KMS-11 (cell line): ENCODE measurements at regions not wholly inside any gene's neighbourhood (a gene's known extent, or its start where the extent isn't known, plus 50 kb on each side); places are given as distances from the start of the nearest gene placed in this dataset.

Source experiments
- H2AFZ ChIP-seq: fragments of 200-600 bp; sonication (generic); 2 replicates; pipeline ENCODE4 v1.6.1; 2016; ENCODE audit warnings: antibody characterized with exemption, mixed run types, low read depth
- H3K27ac ChIP-seq: fragments of 200-600 bp; sonication (generic); 2 replicates; pipeline ENCODE4 v1.6.1; 2016; ENCODE audit warnings: mild to moderate bottlenecking, mixed run types
- H3K27me3 ChIP-seq: fragments of 200-600 bp; sonication (generic); 2 replicates; pipeline ENCODE4 v1.6.1; 2017; ENCODE audit warnings: mild to moderate bottlenecking, low read depth, mixed run types, moderate library complexity; ENCODE audit not compliant: insufficient read depth
- H3K36me3 ChIP-seq: fragments of 200-600 bp; sonication (generic); 2 replicates; pipeline ENCODE4 v1.6.1; 2017; ENCODE audit warnings: mild to moderate bottlenecking, mixed run types; ENCODE audit not compliant: insufficient read depth
- H3K4me1 ChIP-seq: fragments of 200-600 bp; sonication (generic); 2 replicates; pipeline ENCODE4 v1.6.1; 2016; ENCODE audit warnings: mild to moderate bottlenecking, low read depth, mixed run types; ENCODE audit not compliant: poor library complexity, severe bottlenecking
- H3K4me2 ChIP-seq: fragments of 200-600 bp; sonication (generic); 2 replicates; pipeline ENCODE4 v1.7.0; 2016; ENCODE audit warnings: mild to moderate bottlenecking, mixed run types
- H3K4me3 ChIP-seq: fragments of 200-600 bp; sonication (generic); IDR thresholded peaks from 2 replicates; pipeline ENCODE4 v1.6.1; 2017; ENCODE audit warnings: low read depth, low read length, mixed read lengths; ENCODE audit not compliant: insufficient read depth
- H3K79me2 ChIP-seq: fragments of 200-600 bp; sonication (generic); 2 replicates; pipeline ENCODE4 v1.6.1; 2016; ENCODE audit warnings: low read depth, mixed run types; ENCODE audit not compliant: insufficient read depth
- H3K9ac ChIP-seq: fragments of 200-600 bp; sonication (generic); 2 replicates; pipeline ENCODE4 v1.6.1; 2016; ENCODE audit warnings: mild to moderate bottlenecking, mixed run types
- H4K20me1 ChIP-seq: fragments of 200-600 bp; sonication (generic); 2 replicates; pipeline ENCODE4 v1.6.1; 2016; ENCODE audit warnings: mild to moderate bottlenecking, mixed run types; ENCODE audit not compliant: insufficient read depth
- TF ChIP-seq, protein P1 (sequence below): fragments of 200-600 bp; sonication (generic); conservative IDR thresholded peaks from 2 replicates; pipeline ENCODE4 v1.6.1; 2017; ENCODE audit warnings: low read depth, mild to moderate bottlenecking, antibody characterized with exemption, low read length, moderate library complexity, mixed read lengths

DNA sequence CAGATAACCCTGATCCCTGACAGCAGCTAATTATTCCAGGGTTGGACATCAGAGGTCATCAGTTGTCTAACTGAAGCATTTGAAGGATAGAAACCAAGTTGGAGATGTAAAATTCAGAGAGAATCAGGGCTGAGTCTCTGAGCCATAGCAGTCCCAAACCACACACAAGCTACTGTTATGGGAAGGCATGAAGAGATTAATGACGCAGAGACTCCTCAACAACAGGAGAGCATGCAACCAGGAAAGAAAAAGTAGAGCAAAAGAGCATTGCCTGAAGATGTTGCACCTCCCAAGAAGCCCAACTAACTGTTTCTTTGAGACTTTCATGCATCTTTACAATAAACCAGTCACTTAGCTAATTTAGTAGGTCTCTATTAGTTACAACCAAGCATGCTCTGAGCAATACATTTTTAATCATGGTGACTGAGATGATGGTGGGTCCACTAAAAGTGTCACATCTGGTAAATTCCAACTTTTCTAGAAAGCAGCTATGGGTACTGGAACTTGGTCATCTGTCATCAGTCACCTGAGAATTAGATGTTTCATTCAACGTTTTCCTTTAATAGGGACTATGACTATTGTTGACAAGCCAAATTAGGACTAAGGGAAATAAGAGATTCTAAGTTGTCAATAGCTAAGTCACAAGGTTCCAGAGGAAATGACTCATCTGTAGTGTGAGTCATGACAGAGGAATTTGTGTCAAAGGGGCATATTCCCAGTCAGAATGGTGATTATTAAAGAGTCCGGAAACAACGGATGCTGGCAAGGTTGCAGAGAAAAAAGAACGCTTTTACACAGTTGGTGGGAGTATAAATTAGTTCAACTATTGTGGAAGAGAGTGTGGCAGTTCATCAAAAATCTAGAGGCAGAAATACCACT, 239.8 kb downstream of the CHD9NB start:
- Histone ChIP-seq H3K4me3 (no peak overlapping the region), H3K4me1 (no peaks in the 10 kb centered on the region), H4K20me1 (no peaks in the 10 kb centered on the region), H3K27me3 (no peaks in the 10 kb centered on the region), H3K27ac (no peak overlapping the region), H2AFZ (no peak overlapping the region), H3K36me3 (no peaks in the 10 kb centered on the region), H3K79me2 (no peaks in the 10 kb centered on the region), H3K4me2 (no peak overlapping the region), H3K9ac (no peak overlapping the region)
- TF ChIP-seq, protein P1, sequence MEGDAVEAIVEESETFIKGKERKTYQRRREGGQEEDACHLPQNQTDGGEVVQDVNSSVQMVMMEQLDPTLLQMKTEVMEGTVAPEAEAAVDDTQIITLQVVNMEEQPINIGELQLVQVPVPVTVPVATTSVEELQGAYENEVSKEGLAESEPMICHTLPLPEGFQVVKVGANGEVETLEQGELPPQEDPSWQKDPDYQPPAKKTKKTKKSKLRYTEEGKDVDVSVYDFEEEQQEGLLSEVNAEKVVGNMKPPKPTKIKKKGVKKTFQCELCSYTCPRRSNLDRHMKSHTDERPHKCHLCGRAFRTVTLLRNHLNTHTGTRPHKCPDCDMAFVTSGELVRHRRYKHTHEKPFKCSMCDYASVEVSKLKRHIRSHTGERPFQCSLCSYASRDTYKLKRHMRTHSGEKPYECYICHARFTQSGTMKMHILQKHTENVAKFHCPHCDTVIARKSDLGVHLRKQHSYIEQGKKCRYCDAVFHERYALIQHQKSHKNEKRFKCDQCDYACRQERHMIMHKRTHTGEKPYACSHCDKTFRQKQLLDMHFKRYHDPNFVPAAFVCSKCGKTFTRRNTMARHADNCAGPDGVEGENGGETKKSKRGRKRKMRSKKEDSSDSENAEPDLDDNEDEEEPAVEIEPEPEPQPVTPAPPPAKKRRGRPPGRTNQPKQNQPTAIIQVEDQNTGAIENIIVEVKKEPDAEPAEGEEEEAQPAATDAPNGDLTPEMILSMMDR = no peak

DNA sequence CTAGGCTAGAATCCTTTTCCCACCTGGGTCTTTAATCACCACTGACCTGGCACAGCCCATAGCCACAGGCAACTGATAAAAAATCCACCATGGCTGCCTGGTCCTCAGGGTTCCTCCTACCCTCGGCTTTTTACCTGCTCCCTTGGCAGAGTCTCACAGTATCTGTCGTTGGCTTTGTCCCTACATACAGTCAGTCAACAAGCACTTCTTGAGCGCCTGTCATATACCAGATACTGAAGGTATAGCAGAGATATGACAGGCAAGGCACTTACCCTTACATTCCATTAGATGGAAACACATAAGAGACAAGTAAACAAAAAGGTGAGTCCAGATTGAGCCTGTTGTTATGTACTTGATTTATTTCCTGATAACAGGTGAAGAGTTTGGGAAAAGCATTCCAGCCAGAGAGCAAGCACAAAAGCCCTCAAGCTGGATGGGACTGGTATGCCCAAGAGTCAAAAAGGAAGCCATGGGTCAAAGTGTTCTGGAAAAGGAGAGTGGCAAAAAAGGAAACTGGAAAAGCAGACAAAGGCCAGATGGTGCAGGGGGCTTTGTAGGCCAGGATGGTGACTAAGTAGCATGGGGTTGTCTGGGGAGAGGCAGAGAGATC, 247.0 kb downstream of the CHD9NB start:
- Histone ChIP-seq H2AFZ (no peak overlapping the region), H3K4me2 (no peak overlapping the region), H3K9ac (no peak overlapping the region), H3K36me3 (no peaks in the 10 kb centered on the region), H4K20me1 (no peaks in the 10 kb centered on the region), H3K27ac (no peak overlapping the region), H3K79me2 (no peaks in the 10 kb centered on the region), H3K4me3 (no peak overlapping the region), H3K4me1 (no peaks in the 10 kb centered on the region), H3K27me3 (no peaks in the 10 kb centered on the region)
- TF ChIP-seq, protein P1 = no peak

DNA sequence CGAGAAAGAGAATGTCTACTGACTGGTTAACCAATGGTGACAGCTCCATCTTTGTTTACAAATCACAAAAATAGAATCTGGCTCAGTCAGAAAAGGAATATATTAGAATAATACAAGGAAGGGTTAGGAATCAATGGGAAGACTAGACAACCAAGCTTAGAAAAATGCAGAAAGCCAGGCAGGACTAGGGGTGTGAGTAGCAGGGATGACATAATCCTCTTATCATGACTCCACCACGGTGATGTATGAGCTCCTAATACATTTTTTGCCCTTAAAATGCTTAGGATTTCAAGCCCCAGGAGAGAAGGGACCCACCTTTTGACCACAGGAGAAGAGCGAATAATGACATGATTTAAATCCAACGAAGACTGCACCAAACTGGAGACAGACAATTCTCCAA, 252.3 kb downstream of the CHD9NB start:
- no peak overlapping the region for H3K4me3 ChIP-seq
- TF ChIP-seq, protein P1 = no peak
- no peaks in the 10 kb centered on the region for H4K20me1 ChIP-seq
- H3K27me3 ChIP-seq = no peaks in the 10 kb centered on the region
- no peak overlapping the region for H3K27ac ChIP-seq
- no peaks in the 10 kb centered on the region for H3K79me2 ChIP-seq
- H2AFZ ChIP-seq = no peak overlapping the region
- no peak overlapping the region for H3K9ac ChIP-seq
- H3K36me3 ChIP-seq = no peaks in the 10 kb centered on the region
- H3K4me2 ChIP-seq = no peak overlapping the region
- no peaks in the 10 kb centered on the region for H3K4me1 ChIP-seq

DNA sequence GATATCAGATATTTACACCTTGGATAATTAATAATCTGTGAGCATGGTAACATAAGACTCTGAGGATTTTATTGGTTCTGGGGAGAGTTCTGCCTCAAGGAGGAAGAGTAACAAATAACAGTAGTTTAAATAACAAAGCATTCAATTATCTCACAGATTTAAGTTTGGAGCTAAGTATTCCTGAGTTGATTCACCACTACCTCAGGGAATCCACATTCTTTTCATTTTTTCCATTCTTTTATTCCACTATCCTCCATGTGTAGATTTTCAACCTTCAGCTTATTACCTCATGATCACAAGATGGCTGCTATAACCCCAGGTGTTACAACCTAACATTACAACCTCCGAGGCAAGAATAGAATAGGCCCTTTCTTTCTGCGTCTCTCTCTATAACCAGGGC, 252.2 kb upstream of the TOX3 start:
- H3K9ac ChIP-seq = no peak overlapping the region
- H3K79me2 ChIP-seq = no peaks in the 10 kb centered on the region
- H3K4me3 ChIP-seq = no peak overlapping the region
- H3K36me3 ChIP-seq = no peaks in the 10 kb centered on the region
- no peak overlapping the region for H3K4me2 ChIP-seq
- TF ChIP-seq, protein P1 = no peak
- H3K27me3 ChIP-seq = no peaks in the 10 kb centered on the region
- H3K4me1 ChIP-seq = no peaks in the 10 kb centered on the region
- no peak overlapping the region for H3K27ac ChIP-seq
- H4K20me1 ChIP-seq = no peaks in the 10 kb centered on the region
- no peak overlapping the region for H2AFZ ChIP-seq
